Activated T-helper 2 cell treated with anti-CD3 and anti-CD28 coated beads, Interferon-gamma antibody, Interleukin-2, Interleukin-4, amounts not matched to agents 10 μg/mL and 5 μg/mL and 100 μg/mL, durations not matched to agents 14 hours and 24 hours and 36 hours (primary cell): ENCODE measurements at regions not wholly inside any gene's neighbourhood (a gene's known extent, or its start where the extent isn't known, plus 50 kb on each side); places are given as distances from the start of the nearest gene placed in this dataset.

Experiments
- DNase-seq: peaks from one replicate; pipeline ENCODE4 v3.0.0; 2021; ENCODE audit warnings: low spot score
- H3K27ac Mint-ChIP-seq: one replicate; pipeline ENCODE4 v1.8.0; 2021; ENCODE audit warnings: mixed read lengths
- H3K27me3 Mint-ChIP-seq: one replicate; pipeline ENCODE4 v1.8.0; 2021; ENCODE audit warnings: low read depth, mixed read lengths
- H3K36me3 Mint-ChIP-seq: one replicate; pipeline ENCODE4 v1.8.0; 2021; ENCODE audit warnings: low read depth, mixed read lengths
- H3K4me1 Mint-ChIP-seq: one replicate; pipeline ENCODE4 v1.8.0; 2021; ENCODE audit warnings: low read depth, mixed read lengths
- H3K4me3 Mint-ChIP-seq: one replicate; pipeline ENCODE4 v1.8.0; 2021; ENCODE audit warnings: low read depth, mild to moderate bottlenecking, moderate library complexity, mixed read lengths
- H3K9me3 Mint-ChIP-seq: one replicate; pipeline ENCODE4 v1.8.0; 2021; ENCODE audit warnings: mixed read lengths
- intact Hi-C: fragments of 100-400 bp; cut with micrococcal nuclease; formaldehyde crosslinking; loops from one replicate; pipeline ENCODE4 v1.15.1; 2023

DNA sequence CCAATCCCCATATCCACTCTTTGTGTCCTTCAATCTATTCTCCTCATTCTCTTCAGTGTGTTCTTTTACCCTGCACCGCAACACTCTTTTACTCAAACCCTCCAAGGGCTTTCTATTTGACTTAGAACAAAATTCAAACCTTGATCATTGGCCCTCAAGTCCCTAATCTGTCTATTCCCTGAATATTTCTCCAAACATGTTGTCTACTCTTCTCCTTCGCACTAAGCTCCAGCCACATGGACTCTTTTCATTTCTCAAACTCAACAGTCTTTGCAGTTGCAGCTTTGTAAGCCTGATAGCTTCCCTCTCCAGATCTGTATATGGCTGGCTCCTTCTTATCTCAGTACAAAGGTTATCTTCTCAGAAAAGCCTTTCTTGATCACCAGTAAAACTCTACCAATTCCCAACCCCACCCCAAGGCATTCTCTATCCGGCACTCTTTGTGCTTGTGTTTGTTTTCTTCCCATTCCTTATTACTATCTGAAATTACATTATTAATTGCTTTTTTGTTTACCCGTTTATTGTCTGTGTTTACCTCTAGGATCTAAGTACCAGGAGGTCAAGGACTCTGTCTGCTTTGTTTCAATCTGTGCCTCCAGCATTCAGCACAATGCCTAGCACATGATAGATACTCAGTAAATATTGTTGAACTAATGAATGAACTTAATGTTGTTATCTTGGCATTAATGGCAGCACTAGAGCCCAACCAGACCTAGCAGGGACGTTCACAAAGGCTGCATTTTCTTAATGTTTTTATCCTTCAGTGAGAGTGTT is 147.4 kb downstream of the BBOX1 start:
- no peak for DNase-seq
- H3K27ac Mint-ChIP-seq, result no peak overlapping the region
- no peaks in the 10 kb centered on the region for H3K36me3 Mint-ChIP-seq
- no peaks in the 10 kb centered on the region for H3K4me1 Mint-ChIP-seq
- no peaks in the 10 kb centered on the region for H3K9me3 Mint-ChIP-seq
- peaks cover 9% of the 10 kb centered on the region for H3K27me3 Mint-ChIP-seq
- intact Hi-C loops, result loop anchor here (10.0 kb wide), 1 partner anchor 107 kb away; no protein-coding TSS in a partner anchor
- no peak overlapping the region for H3K4me3 Mint-ChIP-seq

DNA sequence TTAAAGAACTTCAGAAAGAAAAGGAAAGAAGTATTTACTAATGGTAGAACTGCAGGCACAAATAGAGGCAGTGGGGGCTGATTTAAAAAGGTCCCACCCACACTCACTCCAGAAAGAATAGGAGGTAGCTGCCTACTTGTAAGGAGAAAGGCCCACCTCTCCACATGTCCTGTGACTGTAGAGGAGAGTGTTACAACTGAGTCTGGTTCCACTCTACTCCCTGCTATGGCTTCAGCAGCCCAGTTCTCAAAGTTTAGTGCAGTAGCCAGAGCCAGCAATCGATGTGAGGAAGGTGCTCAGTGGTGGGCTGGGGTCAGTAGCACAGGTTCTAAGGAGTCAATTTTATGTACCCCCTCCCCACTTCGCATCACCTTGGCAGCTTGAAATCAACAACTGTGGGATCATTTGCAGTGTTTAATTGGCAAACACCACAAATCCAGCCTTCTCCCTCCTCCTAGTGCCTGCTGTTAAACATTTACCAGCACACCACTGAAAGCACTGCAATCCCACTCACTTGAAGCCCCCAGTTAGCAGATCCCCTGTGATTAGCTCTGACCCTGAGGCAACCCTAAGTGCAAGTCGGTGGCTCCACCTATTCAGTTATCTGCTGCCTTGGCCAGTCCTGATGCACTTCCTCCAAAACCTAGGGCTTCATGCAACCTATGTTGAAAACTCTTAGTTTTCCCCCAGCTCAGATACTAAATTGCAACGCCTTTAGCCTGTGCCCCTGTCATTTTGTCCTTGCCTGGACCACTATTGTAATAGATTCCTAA is 146.6 kb downstream of the BBOX1 start:
- H3K27me3 Mint-ChIP-seq, result peaks cover 9% of the 10 kb centered on the region
- intact Hi-C loops, result loop anchor here (10.0 kb wide), 1 partner anchor 108 kb away; no protein-coding TSS in a partner anchor

DNA sequence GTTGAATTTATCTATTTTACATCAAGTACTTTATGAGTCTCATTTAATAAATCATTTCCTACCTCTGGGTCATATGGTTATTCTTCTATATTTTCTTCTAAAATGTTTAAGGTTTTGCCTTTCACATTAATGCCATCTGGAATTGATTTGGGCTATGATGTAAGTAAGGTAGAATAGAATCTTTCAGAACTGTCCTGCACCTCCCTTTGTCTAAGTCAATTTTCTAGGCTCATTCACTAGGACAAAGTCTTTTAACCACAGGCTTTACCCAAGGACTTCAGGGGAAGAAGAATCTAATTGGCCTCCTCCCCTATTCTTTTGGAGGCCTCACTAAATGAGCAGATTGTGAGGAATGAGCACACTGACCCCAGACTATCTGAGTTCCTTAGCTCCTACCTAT is 146.0 kb downstream of the BBOX1 start:
- Mint-ChIP-seq H3K27me3 (peaks cover 9% of the 10 kb centered on the region), H3K4me3 (no peak overlapping the region), H3K27ac (no peak overlapping the region), H3K36me3 (no peaks in the 10 kb centered on the region), H3K4me1 (no peaks in the 10 kb centered on the region), H3K9me3 (no peaks in the 10 kb centered on the region)
- no peak for DNase-seq
- intact Hi-C loops, result loop anchor here (10.0 kb wide), 1 partner anchor 108 kb away; no protein-coding TSS in a partner anchor

More for the DNA sequence above, 146.6 kb downstream of the BBOX1 start:
- no peak overlapping the region for H3K4me3 Mint-ChIP-seq
- DNase-seq, result no peak
- H3K36me3 Mint-ChIP-seq, result no peaks in the 10 kb centered on the region
- no peak overlapping the region for H3K27ac Mint-ChIP-seq
- H3K9me3 Mint-ChIP-seq, result no peaks in the 10 kb centered on the region
- no peaks in the 10 kb centered on the region for H3K4me1 Mint-ChIP-seq

DNA sequence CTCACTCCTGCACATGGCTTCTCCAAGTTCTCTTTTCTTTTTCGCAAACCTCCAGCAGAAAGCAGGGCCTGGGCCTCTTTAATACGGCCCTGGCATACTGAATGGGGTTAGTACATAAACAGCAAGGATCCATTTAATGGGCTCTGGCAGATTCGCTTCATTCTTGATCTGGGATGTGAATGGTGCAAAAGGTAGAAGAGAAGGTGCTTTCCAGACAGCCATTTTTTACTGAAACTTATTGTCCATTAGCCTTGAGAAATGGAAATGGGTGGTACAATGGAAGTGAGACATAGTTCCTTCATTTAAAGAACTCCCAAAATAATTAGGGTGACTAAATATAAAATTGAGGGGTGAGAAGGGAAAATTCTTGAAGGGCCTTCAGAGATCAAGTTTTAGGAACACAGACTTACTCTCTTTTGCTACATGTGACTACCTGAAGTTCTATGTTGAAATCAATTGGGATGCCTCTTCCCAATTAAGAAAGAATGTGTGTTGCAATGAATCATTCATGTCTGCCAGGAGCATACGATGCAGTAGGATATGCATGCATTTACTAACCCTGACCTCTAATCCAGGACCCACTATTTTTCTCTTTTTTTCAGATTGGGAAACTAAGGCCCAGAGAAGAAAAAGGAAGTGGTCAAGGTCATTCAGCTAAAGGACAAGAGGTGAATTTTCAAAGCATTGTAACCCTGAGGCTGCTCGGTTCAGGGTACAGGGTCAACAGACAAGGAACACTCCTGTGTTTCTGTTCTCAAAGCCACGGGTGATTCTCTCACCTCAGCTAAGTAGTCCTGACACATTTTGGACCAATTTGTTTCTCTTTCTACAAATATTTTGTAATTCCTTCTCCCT is 144.1 kb downstream of the BBOX1 start:
- Mint-ChIP-seq H3K4me3 (no peak overlapping the region), H3K4me1 (no peaks in the 10 kb centered on the region), H3K36me3 (no peaks in the 10 kb centered on the region), H3K27me3 (peaks cover 11% of the 10 kb centered on the region), H3K9me3 (no peaks in the 10 kb centered on the region), H3K27ac (no peak overlapping the region)
- intact Hi-C loops, result loop anchor here (1.0 to 10.0 kb wide), 2 partner anchors 110 to 302 kb away; no protein-coding TSS in a partner anchor
- no peak for DNase-seq

DNA sequence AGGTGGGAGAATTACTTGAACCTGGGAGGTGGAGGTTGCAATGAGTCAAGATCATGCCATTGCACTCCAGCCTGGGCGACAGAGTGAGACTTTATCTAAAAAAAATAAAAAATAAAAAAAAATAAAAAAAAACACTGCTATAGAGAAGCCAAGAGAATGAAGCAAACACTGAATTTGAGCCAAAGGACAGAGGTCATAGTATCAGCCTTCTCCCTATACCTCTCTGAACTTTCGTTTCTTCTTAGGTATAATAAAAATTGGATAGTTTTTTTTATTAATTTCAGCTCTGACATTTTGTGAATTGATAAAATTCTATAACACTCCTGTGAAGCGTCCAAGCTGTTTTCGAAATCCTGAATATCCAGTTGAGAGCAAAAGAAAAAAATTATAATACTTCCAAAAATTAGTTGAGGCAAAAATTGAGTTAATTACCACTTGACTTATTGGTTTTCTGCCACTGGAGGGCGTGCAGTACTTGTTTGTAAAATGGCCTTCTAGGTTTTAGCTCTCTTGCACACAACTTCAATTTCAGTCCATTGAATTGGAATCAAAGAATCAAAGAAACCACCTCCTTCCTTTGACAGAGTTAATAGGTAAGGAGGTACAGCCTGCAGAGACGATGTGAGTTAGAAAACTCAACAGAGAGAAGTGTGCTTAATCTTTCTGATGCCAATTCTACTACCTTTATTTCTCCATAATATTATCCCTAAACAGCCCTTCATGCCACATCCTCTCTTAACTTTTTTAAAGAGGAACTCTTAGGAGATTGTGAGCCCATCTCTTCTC is 143.2 kb downstream of the BBOX1 start:
- intact Hi-C loops, result loop anchor here (1.0 to 10.0 kb wide), 2 partner anchors 111 to 302 kb away; no protein-coding TSS in a partner anchor

DNA sequence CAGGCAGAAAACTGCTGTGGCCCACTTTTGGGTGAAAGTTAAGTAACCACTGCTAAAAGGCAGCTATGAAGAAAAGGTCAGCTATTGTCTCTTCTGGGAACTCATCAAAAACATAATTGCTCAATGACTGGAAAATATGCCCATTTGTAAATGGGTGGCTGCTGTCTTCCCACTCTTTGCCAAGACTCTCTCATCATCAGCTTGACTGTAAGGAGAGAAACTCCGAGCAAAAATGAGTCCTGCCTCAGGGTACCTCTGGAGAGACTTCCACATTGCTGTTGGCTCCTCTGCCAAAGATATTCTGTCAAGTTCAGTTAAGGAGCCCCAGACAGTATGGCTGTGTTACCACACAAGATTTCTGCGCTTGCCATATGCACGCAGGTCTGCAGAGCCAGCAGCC is 138.7 kb downstream of the BBOX1 start:
- DNase-seq, result no peak
- no peaks in the 10 kb centered on the region for H3K4me1 Mint-ChIP-seq
- H3K27me3 Mint-ChIP-seq, result peaks cover 2% of the 10 kb centered on the region
- H3K36me3 Mint-ChIP-seq, result no peaks in the 10 kb centered on the region
- no peak overlapping the region for H3K4me3 Mint-ChIP-seq
- H3K27ac Mint-ChIP-seq, result no peak overlapping the region
- intact Hi-C loops, result no loop called here
- H3K9me3 Mint-ChIP-seq, result no peaks in the 10 kb centered on the region

More for the DNA sequence above, 143.2 kb downstream of the BBOX1 start:
- peaks cover 11% of the 10 kb centered on the region for H3K27me3 Mint-ChIP-seq
- H3K4me3 Mint-ChIP-seq, result no peak overlapping the region
- H3K9me3 Mint-ChIP-seq, result no peaks in the 10 kb centered on the region
- no peaks in the 10 kb centered on the region for H3K4me1 Mint-ChIP-seq
- no peak for DNase-seq
- H3K36me3 Mint-ChIP-seq, result no peaks in the 10 kb centered on the region
- no peak overlapping the region for H3K27ac Mint-ChIP-seq

DNA sequence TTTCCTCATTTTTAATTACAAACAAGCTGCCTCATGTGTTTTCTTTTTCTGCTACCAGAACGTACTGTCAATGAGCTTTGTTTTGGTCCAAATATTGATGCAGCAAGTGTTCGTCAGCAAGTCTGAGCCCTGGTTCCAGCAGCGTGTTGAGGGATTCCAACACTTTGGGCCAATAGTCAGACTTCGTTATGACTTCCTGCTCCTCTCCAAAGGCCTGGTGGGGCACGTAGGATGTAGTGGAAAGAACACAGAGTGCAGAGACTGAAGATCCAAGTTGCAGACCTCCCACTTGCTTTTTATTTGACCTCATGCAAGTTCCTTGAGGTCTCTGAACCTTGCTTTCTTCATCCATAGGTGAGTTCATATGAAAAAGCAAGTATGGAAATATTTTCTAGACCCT is 138.2 kb downstream of the BBOX1 start:
- intact Hi-C loops, result no loop called here
- no peak overlapping the region for H3K27ac Mint-ChIP-seq
- no peaks in the 10 kb centered on the region for H3K9me3 Mint-ChIP-seq
- no peaks in the 10 kb centered on the region for H3K36me3 Mint-ChIP-seq
- DNase-seq, result no peak
- H3K4me1 Mint-ChIP-seq, result no peaks in the 10 kb centered on the region
- no peak overlapping the region for H3K4me3 Mint-ChIP-seq
- H3K27me3 Mint-ChIP-seq, result peaks cover 2% of the 10 kb centered on the region
